DMS153 (cell line): ENCODE measurements at regions not wholly inside any gene's neighbourhood (a gene's known extent, or its start where the extent isn't known, plus 50 kb on each side); places are given as distances from the start of the nearest gene placed in this dataset.
"Not testable (repeated sequence)": the region's sequence is repeated elsewhere in the genome, so short reads cannot be mapped to it uniquely, and the experiment has no call there.

ENCODE experiments used
- DNase-seq: peaks from one replicate; lab custom pipeline; 2025; lab: John Stamatoyannopoulos, UW

DNA sequence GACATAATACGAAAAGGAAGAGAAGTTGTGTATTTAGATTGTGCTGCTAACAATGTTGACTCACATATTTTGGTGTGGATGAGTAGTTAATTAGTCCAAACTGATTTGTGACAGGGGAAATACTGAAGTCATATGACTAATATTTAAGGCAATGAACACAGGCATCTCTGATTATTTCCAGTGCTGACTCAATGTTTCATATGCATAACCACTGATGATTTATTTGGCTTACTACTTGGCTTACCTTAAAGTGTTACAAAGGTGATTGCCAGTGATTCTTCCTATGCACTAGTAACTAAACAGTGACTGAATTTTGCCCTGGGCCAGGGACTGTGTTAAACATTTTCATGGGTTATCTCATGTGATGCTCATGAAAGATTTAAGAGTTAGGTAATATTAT, 722.6 kb downstream of the METTL4 start:
- DNase-seq, result no peak

DNA sequence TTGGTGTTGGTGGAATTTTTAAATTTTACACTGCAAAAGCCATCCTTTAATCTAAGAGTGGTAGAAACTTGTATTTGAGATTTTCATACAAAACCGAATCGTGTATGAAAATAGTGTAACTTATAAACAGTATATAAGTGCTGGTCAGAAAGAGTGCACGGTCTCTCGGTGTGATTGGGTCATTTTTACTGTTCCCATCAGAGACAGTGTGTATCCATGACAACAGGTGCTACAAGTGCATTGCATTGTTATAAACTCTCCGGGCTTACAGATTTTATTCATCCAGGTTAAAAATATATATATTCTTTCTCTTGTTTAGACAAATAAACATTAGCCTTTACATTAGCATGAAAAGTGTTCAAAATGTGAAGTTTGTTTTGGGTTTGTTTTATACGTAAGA, 721.9 kb downstream of the METTL4 start:
- DNase-seq, result no peak

DNA sequence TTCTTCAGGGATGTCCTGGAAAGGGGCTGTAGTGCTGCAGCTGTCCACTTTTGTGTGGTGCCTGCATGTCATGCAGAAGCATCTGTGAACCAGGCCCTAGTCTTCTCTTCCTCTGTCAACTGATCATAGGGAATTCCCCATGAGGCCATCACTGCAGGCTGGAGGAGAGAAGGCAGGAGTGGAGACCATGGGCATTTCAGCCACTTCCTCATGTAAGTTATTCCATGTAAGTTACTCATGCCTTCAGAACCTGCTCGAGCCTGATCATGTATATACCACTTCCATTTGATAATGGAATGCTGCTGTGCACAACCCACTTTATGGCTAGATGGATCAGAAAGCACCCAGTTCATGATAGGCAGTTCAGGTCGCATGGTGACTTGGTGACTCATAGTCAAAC, 714.0 kb downstream of the METTL4 start:
- not testable (repeated sequence) for DNase-seq

DNA sequence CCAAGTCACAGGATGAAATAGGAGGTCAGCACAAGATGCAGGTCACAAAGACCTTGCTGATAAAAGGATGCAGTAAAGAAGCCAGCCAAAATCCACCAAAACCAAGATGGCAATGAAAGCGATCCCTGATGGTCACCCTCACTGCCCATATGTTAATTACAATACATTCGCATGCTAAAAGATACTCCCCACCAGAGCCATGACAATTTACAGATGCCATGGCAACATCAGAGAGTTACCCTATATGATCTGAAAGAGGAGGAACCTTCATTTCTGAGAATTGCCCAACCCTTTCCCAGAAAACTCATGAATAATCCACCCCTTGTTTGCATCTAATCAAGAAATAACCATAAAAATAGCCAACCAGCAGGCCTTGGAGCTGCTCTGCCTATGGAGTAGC, 709.8 kb downstream of the METTL4 start:
- no peak for DNase-seq

DNA sequence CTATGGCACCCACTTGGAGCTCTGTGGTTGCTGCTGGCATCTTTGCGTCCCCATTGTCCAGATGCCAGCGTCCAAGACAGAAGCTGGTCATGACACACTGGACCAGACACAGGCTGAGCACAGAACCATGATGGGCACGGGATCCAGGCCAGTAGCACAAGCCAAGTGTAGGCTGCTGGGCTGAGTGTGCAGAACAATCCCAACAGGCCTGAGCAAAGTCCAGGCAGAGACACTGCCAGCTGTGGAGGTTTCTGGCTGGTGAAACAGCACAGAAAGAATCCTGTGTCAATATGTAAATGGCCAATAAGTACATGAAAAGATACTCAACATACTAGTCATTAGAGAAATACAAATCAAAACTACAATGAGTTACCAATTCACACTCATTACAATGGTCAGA, 705.4 kb downstream of the METTL4 start:
- no peak for DNase-seq

DNA sequence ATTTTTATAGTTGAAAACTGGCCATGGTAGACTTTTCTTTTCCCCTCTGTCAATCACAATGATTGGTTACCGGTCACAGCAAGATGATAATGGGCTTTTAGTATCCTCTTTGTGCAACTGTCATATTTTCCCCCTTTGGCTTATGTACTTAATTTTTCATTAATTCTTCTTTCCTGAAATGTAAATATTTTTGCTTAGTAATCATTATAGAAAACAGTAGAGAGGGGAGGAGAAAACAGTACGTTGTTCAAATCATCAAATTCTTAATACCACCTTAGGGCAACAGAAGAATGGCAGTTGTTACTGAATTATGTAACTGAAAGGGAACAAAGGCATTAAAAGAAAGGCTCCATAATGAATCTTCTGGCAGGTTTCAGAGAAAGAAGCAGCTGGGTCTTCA, 699.0 kb downstream of the METTL4 start:
- no peak for DNase-seq

DNA sequence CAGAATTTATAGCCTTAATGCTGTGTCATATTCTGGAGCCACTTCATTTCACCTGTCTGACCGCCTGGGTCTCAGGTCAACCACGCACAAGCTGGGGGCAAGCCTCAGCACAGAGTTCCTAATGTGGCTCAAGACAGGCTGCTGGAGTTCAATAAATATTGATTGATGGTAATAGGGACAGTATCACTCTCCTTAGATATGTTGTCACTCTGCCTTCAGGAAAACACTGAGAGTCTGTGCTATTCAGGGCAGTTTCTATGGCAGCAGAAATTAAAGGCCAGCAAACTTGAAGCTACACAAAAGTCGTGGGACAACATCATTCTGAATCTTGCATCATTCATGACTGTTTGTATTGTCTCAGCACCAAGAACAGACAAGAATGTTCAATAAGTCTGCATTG, 696.1 kb downstream of the METTL4 start:
- no peak for DNase-seq

DNA sequence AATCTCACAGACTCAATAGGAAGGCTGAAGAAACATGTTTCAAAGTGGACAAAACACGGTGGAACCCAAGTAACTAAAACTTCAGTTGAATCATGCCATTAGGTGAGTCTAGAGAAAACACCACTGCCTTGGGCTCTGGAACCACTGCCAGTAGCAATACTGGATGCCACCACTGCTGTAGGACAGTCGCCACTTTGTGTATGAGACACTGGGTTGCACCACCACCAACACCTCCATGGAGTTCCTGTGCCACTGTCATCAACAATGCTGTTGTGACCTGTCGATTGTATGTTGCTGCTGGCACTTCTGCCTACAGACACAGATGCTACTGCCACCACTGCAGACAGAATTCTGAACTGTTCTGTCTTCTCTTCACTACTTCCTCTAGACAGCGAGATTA, 686.7 kb downstream of the METTL4 start:
- no peak for DNase-seq

DNA sequence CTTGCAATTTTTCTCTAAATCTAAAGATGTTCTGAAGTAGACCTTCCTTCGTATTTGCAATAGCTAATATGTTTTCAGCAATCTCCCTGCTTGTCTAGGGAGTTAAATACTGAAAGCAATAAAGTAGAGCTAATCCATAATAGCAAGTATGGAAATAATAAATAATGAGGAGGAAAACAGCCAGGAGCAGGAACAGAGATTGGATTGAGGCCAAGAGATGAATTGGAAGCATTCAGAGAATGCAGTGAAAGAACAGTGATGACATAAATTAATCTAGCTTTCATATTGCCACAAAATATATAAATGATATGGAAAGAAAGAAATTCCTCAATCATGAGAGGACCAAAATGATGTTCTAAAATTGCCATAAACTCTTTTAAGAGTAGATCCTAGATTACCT, 679.7 kb downstream of the METTL4 start:
- DNase-seq, result no peak

DNA sequence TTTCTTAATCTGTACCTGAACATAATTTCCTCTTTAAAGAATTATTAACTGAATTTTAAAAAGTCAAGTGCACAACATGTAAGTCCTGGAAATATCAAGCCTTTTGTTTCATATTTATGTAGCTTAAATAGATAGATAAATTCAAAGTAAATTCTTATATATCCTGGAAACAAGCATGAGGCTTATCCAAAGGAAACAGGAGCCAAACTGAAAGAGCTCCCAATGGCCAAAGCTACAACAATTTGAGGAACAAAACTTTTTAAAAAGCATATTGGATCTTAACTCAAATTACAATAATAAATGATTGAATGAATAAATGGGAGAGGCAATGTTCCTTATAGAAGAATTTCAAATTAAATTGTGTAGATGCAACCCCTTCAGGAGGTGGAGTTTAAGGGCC, 679.1 kb downstream of the METTL4 start:
- no peak for DNase-seq

DNA sequence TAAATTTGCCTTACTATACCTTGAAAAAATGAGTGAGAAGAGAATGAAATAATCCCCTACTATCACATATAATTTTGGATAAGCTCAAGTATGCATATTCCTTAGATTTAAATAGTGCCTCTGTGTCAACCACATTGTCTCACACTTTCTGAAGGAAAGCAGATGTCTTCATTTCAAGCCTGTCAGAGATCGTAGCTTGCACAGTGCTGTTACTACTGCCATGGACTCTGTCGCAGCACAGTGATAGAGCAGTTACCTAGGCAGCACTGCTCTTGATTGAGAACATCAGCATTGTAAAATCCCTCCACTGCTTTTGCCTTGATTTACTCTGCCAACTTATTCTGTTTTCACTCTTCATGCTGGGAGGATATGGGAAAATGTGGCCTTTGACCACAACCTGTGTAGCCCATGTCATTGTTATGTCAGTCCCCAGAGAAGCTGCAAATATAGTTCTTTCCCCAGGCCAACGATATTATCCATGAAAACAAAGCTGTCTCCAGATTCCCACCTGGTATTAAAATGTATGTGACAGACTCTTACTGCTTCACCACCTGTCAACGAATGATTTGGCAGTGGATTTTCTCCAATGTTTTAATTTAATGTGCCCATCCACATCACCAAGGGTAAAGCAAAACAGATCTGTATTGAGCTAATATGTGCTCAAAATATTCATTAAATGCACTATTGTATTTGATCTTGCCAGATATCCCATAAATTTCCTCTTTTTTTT, 675.7 kb downstream of the METTL4 start:
- no peak for DNase-seq

DNA sequence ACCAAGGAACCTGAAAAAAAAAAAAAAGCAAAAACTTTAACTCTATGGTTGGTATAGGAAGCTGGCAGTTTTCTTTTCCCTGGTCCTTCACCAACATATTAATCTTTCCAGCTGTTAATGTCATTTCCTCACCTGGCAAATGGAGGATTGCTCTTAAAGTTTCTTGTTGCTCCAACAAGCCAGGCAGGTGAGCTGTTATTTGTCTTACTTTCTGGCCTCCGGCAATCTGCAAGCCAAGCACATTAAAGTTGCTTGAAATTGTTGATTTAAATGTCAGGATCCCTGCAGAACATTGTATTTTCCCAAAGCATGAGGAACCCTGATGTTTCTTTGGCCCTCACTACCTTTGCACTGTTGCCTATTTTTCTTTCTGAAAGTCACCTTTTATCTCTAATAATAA, 664.9 kb downstream of the METTL4 start:
- no peak for DNase-seq

DNA sequence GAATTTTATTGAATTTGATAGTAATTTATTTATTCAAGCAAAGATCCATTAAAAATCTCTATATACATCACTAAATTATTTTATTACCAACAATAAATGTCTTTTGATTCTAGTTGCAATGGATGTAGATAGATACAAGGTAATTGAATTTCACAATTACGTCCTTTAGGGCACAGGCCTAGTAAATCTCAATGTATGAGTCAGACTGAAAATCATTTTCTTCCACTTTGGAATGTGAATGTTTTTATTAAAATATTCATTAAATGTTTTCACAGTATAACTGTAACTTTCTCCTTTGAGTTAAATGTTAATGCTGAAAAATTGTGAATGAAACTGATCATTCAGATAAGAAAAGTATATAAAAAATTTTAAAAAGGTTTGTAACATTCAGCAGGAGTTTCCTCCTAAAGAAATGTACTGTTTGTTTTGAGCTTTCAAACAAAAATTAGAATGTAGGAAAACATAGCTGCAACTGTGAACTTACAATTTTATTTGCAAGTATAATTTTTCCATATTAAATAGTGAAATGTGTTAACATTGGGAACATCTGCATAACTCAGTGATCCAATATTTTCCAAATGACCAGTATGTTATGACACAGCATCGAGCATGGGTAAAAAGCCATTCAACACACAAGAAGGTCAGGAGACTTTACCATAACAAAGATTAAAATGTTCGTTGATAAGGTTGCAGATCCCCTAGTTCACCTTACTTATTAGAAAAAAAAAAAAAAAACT, 663.7 kb downstream of the METTL4 start:
- no peak for DNase-seq

DNA sequence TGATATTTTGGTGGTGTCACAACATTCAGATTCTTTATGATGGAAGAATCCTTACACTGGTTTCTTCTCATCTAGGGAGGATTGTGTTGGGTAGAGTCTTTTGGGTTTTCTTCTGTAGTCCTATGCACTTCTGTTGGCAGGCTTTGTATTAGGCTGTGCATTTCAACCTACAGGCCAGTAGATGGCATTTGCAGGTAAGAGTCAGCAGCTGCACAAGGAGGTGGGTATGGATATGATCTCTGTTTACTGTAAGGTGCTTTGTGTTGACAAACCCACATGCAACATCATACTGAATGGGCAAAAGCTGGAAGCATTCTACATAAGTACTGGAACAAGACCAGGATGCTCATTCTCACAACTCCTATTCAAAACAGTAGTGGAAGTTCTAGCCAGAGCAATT, 656.8 kb downstream of the METTL4 start:
- DNase-seq, result no peak

DNA sequence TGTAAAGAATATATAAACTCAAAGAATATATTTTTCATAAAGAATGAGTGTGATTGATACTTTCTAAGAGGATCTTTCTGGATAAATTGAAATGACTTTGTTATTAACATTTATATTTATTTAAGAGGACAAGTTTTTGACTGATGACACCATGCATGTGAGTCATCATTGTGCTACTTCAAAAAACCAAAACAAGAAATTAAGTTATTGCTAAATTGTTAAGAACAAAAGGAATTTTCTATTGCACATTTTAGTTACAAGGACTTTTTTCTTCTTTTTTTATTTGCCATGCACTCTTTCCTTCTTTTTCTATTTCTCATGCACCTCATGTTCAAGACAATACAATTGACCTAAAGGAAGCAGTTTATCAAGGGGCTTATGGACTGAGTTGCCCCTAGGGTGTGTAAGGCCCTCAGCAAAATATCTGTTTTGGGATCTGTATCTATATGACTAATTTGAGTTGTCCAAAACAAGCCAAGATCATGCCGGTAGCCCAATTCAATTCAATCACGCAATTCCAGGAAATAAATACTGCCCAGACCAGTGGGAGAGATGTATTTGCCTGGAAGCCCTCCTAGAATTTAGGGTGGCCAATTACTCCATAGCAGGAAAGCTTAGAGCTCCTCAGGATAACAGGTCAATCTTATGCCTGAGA, 654.3 kb downstream of the METTL4 start:
- no peak for DNase-seq

DNA sequence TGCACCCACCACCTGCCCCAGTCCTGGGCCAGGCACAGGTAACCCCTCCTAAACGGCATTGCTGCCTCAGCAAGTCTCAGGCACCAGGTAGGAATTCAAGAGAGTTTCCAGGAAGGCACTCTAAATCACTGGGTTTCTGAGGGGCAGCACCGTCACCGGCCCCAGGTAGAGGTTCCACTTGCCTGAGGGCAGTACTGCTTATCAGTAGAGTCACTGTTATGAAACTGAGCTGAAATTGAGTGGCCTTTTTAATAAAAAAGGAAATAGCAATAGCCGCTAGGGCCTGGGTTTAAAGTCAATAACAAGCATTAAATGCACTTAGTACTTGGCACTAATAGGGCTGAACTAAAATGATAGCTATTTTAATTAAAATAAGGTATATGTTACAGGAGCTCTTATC, 653.7 kb downstream of the METTL4 start:
- no peak for DNase-seq

DNA sequence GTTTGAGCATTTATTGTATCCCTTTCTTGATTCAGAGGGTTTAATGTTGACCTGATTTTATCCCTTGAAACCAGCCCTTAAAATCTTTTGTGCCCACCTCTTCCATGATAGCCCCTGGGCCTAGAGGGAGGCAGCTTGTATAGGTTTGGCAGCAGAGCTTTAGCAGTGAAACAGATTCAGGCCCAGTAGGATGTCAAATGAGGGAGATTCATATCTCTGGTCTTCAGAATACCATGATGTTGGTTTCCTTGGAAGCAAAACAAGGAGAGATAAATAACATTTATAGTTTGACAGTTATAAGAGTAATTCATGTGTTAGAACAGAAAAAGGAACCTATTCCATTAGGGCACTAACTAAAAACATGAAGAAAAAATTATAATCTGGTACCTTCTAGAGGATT, 649.2 kb downstream of the METTL4 start:
- DNase-seq, result no peak

DNA sequence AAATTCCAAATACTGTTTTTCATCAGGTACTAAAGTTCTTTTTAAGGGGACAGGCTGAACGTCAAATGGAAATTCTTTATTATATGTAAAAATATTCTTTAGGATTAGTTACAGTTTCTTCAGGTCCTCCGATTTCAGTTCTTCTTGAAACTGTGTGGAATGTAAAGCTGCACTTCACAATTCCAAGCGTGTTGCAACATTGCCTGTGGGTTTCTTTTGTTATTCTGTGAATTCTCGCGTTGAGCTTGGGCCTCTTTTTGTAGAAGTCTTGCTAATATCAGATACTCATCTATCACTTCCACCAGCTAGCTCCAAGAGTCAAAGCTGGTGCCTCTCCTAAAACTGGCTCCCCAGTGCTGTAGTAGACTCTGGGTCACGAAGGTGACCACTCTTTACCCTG, 642.6 kb downstream of the METTL4 start:
- no peak for DNase-seq

DNA sequence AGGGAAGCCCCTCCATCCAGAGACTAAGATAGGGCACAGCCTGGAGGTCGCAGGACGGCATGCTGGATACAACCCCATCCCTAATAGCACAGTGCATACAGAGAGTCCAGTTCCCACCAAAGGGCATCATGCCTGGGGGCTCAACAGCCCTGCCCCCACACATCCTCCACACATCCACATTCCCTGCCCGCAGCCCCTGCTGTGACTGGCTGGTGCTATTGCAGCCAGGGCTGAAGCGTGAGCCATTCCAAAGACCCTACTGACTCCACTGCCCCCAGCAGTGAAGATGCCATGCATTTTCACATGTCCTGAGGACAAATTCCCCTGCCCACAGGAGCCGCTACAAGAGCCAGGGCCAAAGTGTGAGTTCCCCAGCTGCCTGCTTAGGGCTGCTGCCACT, 641.6 kb downstream of the METTL4 start:
- DNase-seq, result no peak

DNA sequence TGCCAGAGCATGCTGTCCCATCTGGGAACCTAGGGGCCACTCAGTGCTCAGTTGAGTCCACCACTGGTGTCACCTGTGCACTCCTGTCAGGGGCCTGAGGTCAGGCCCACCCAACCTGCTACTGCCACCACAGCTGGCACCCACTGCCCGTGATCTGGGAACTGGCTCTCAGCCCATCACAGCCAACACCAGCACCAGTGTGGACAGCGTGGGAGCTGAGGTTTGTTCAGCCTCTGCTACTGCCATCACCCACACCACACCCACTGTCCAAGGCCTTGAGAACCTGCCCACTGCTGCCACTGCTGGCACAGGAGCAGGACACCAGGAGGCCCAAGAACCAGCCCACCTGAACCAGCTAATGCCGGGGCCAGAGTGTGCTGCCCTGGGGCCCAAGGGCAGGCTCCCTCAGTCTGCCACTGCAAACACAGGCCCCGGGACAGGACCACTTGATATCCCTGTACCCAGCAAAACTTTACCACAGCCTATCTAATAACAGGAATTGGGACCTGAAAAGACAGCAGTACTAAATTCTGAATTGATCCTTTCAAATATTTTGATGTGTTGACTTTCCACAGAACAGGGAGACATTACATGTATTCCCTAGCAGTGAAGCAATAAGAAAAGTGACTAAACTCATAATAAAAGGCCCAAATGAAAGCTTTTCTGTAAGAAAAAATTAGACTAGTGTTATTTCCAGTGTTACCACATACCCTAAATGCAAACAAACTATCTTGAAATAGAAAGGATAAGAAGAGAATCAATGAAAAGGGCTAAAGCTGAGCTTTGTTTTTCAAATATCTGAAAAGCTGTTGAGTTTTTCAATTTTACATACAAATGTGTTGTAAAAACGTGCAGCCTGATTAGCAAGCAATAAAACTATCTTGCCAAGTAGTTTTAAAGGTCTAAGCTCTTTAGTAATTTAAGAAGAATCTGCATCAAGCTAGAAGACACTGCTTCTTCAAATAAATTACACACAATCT, 640.7 kb downstream of the METTL4 start:
- DNase-seq, result no peak

DNA sequence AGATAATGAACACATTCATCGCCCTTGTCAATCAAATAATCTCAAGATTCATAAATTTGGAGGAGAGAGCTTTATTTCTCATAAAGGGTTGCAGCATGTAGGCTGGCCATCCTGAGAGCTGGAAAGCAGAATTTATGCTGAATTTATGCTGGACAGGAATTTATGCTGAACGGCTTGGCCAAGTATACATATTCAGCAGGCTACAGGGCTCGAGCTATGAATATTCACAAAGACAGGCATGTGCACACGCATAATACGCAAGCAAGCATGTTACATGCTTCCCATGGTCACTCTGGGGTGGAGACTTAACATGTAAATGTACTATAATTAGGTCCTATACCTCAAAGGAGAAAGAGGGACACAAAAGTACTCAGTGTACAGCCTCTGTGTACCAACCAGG, 618.8 kb downstream of the METTL4 start:
- DNase-seq, result no peak
